GM23248 (cell line): ENCODE measurements at regions not wholly inside any gene's neighbourhood (a gene's known extent, or its start where the extent isn't known, plus 50 kb on each side); places are given as distances from the start of the nearest gene placed in this dataset.

Source experiments
- EZH2 ChIP-seq: fragments of 200-600 bp; sonication (generic); IDR thresholded peaks from 2 replicates; pipeline ENCODE4 v1.6.1; 2018; ENCODE audit warnings: antibody characterized with exemption, mild to moderate bottlenecking; ENCODE audit not compliant: insufficient read depth, poor library complexity, severe bottlenecking
- EZH2phosphoT487 ChIP-seq: fragments of 200-600 bp; sonication (generic); IDR thresholded peaks from 2 replicates; pipeline ENCODE4 v1.6.1; 2018; ENCODE audit warnings: antibody characterized with exemption, moderate library complexity, mild to moderate bottlenecking, low read depth; ENCODE audit not compliant: insufficient read depth

GRCh38 chr17:77802333-77802615 lies 156.2 kb upstream of the TNRC6C start:
- TF ChIP-seq EZH2 = no peak
- no peak for TF ChIP-seq EZH2phosphoT487
